OCI-LY7 (cell line): ENCODE measurements at regions not wholly inside any gene's neighbourhood (a gene's known extent, or its start where the extent isn't known, plus 50 kb on each side); places are given as distances from the start of the nearest gene placed in this dataset.

Experiments
- CTCF ChIP-seq: fragments of 200-600 bp; sonication (generic); conservative IDR thresholded peaks from 2 replicates; pipeline ENCODE4 v1.5.1; 2014; ENCODE audit warnings: mild to moderate bottlenecking, antibody characterized with exemption, low read length, moderate library complexity, mixed read lengths
- EZH2phosphoT487 ChIP-seq: fragments of 200-600 bp; sonication (generic); IDR thresholded peaks from 2 replicates; pipeline ENCODE4 v1.6.1; 2018; ENCODE audit warnings: low read depth, borderline replicate concordance, mild to moderate bottlenecking, mixed run types, antibody characterized with exemption, low read length, moderate library complexity, mixed read lengths

GRCh38 chr6:103183831-103184411, 1675.8 kb downstream of the HACE1 start:
- TF ChIP-seq CTCF (no peak), EZH2phosphoT487 (no peak)
